ENCODE measurements at regions not wholly inside any gene's neighbourhood (a gene's known extent, or its start where the extent isn't known, plus 50 kb on each side); places are given as distances from the start of the nearest gene placed in this dataset.

GRCh38 chr19:31930401-31930800 lies 415.0 kb upstream of the ZNF507 start:
- ATAC-seq (ENCODE audit: low read depth): no peak
- no peak for TF ChIP-seq FOS (IDR thresholded peaks at IDR 0.05; ENCODE audit: low read depth, low read length)
- TF ChIP-seq CTCF (conservative IDR thresholded peaks at IDR 0.05; ENCODE audit: low read depth, low read length): no peak
- no peak for TF ChIP-seq MXI1 (IDR thresholded peaks at IDR 0.05; ENCODE audit: borderline replicate concordance, low read depth, low read length)
- TF ChIP-seq CEBPB (IDR thresholded peaks at IDR 0.05; ENCODE audit: low read depth, low read length): no peak
- TF ChIP-seq POLR2A (IDR thresholded peaks at IDR 0.05; ENCODE audit: low read depth, low read length): no peak
- TF ChIP-seq BHLHE40 (IDR thresholded peaks at IDR 0.05; ENCODE audit: low read depth, low read length): no peak
- TF ChIP-seq SMC3 (IDR thresholded peaks at IDR 0.05; ENCODE audit: low read depth, low read length): no peak
- TF ChIP-seq NFE2L2 (IDR thresholded peaks at IDR 0.05; ENCODE audit: low read depth, low read length): no peak
- TF ChIP-seq RCOR1 (IDR thresholded peaks at IDR 0.05; ENCODE audit: insufficient replicate concordance, low read length): no peak
- TF ChIP-seq RAD21 (IDR thresholded peaks at IDR 0.05; ENCODE audit: low read length): no peak
- TF ChIP-seq MAZ (IDR thresholded peaks at IDR 0.05; ENCODE audit: borderline replicate concordance, low read depth, low read length): no peak
- no peak for TF ChIP-seq USF2 (IDR thresholded peaks at IDR 0.05; ENCODE audit: low read depth, low read length)
- no peak for TF ChIP-seq CHD1 (IDR thresholded peaks at IDR 0.05; ENCODE audit: low read depth, low read length)
- TF ChIP-seq RFX5 (IDR thresholded peaks at IDR 0.05; ENCODE audit: low read depth, low read length): no peak
- no peak for TF ChIP-seq MAFK (IDR thresholded peaks at IDR 0.05; ENCODE audit: low read depth, low read length)
- TF ChIP-seq ELK1 (IDR thresholded peaks at IDR 0.05; ENCODE audit: borderline replicate concordance, low read depth, low read length): no peak
- Histone ChIP-seq H2AK9ac (replicated peaks; ENCODE audit: low read depth, low read length, poor library complexity) (no peak overlapping the region), H3K4ac (ENCODE audit: low read depth, low read length) (no peak overlapping the region), H3K4me1 (ENCODE audit: control insufficient read depth, insufficient read depth, low read length) (no peaks in the 10 kb centered on the region), H2AFZ (replicated peaks; ENCODE audit: low read length, poor library complexity) (no peak overlapping the region), H3K4me3 (ENCODE audit: insufficient read depth, low read depth, low read length) (no peak overlapping the region), H4K5ac (ENCODE audit: low read depth, low read length) (no peak overlapping the region), H3K27ac (ENCODE audit: insufficient read depth, low read length) (no peak overlapping the region), H3K14ac (replicated peaks; ENCODE audit: low read depth, low read length) (no peak overlapping the region), H3K27me3 (ENCODE audit: control insufficient read depth, insufficient read depth, low read length) (no peaks in the 10 kb centered on the region), H3K4me2 (ENCODE audit: low read depth, low read length) (no peak overlapping the region), H3K9ac (ENCODE audit: low read depth, low read length) (no peak overlapping the region), H2AK5ac (ENCODE audit: low read depth, low read length) (no peak overlapping the region), H4K20me1 (ENCODE audit: insufficient read depth, low read length) (no peaks in the 10 kb centered on the region), H3K18ac (ENCODE audit: low read depth, low read length) (no peak overlapping the region), H2BK15ac (ENCODE audit: low read depth, low read length) (no peak overlapping the region), H4K91ac (ENCODE audit: insufficient read depth, low read depth, low read length) (no peak overlapping the region), H4K8ac (ENCODE audit: low read depth in 2 of 2, low read length in 2 of 2) (no peak overlapping the region), H2BK5ac (ENCODE audit: low read depth, low read length, poor library complexity, severe bottlenecking) (no peak overlapping the region), H3K36me3 (ENCODE audit: control insufficient read depth, insufficient read depth, low read length) (no peaks in the 10 kb centered on the region), H3K79me1 (ENCODE audit: low read depth in 1 of 2, low read length in 2 of 2) (no peaks in the 10 kb centered on the region), H3K9me1 (ENCODE audit: insufficient read depth, low read length) (no peaks in the 10 kb centered on the region), H3K23ac (ENCODE audit: low read depth, low read length) (no peak overlapping the region), H3K56ac (ENCODE audit: extremely low read depth, insufficient read depth, low read length) (no peak overlapping the region), H2BK120ac (ENCODE audit: low read depth, low read length) (no peak overlapping the region), H2BK20ac (ENCODE audit: low read depth, low read length) (no peak overlapping the region), H3K9me3 (ENCODE audit: control insufficient read depth, insufficient read depth, low read length) (no peaks in the 10 kb centered on the region)
- CTCF ChIA-PET: no interaction called here
- no peak for DNase-seq
- in situ Hi-C loops (cut with MboI; ENCODE audit: low sequenced_read_pairs): no loop called here
- intact Hi-C loops (cut with micrococcal nuclease): no loop called here
- POLR2A ChIA-PET (ENCODE audit: unreplicated experiment): no interaction called here
- dilution Hi-C loops (cut with HindIII; ENCODE audit: low sequenced_read_pairs, unreplicated experiment): no loop called here
- no CpG with 5 or more reads among the region's 2 CpGs for WGBS, 2 experiments (ENCODE audit: extremely low coverage in 2 of 2, insufficient read length in 1 of 2)
- no TSS peak for BruUV-seq (replicated peaks)

All from IMR-90 (cell line).